HepG2 (cell line): ENCODE measurements at regions not wholly inside any gene's neighbourhood (a gene's known extent, or its start where the extent isn't known, plus 50 kb on each side); places are given as distances from the start of the nearest gene placed in this dataset.

Experiments
- EEA1 ChIP-seq: sonication (generic); formaldehyde crosslinking; IDR thresholded peaks from 2 replicates; pipeline ENCODE4 v1.5.1; 2020; ENCODE audit warnings: mild to moderate bottlenecking, missing genetic modification reagents, borderline replicate concordance
- ELF1 ChIP-seq: sonication (generic); formaldehyde crosslinking; IDR thresholded peaks from 2 replicates; pipeline ENCODE4 v1.4.0; 2020; ENCODE audit warnings: missing genetic modification reagents
- ETS1 ChIP-seq: sonication (generic); formaldehyde crosslinking; IDR thresholded peaks from 2 replicates; pipeline ENCODE4 v1.4.0; 2020; ENCODE audit warnings: missing genetic modification reagents
- FOXC1 ChIP-seq: sonication (generic); formaldehyde crosslinking; IDR thresholded peaks from 2 replicates; pipeline ENCODE4 v1.8.0; 2022; ENCODE audit warnings: mild to moderate bottlenecking, missing genetic modification reagents, borderline replicate concordance
- NFKB2 ChIP-seq: sonication (generic); formaldehyde crosslinking; IDR thresholded peaks from 2 replicates; pipeline ENCODE4 v1.4.0; 2020; ENCODE audit warnings: missing genetic modification reagents, borderline replicate concordance
- PRDM4 ChIP-seq: sonication (generic); formaldehyde crosslinking; IDR thresholded peaks from 2 replicates; pipeline ENCODE4 v1.9.0; 2021; ENCODE audit warnings: missing genetic modification reagents, borderline replicate concordance
- UBTF ChIP-seq: sonication (generic); formaldehyde crosslinking; IDR thresholded peaks from 2 replicates; pipeline ENCODE4 v1.4.0; 2020; ENCODE audit warnings: mild to moderate bottlenecking, missing genetic modification reagents
- ZNF30 ChIP-seq: sonication (generic); formaldehyde crosslinking; IDR thresholded peaks from 2 replicates; pipeline ENCODE4 v1.5.0; 2020; ENCODE audit warnings: mild to moderate bottlenecking, missing genetic modification reagents

GRCh38 chr3:69568951-69569350 lies 170.3 kb upstream of the MITF start (continued):
- no peak for TF ChIP-seq UBTF (CRISPR knock-in tag)
- no peak for TF ChIP-seq ZNF30 (CRISPR knock-in tag)
- no peak for TF ChIP-seq ELF1
- no peak for TF ChIP-seq ETS1 (CRISPR knock-in tag)
- no peak for TF ChIP-seq NFKB2 (CRISPR knock-in tag)
- TF ChIP-seq PRDM4, result no peak
- no peak for TF ChIP-seq FOXC1 (CRISPR knock-in tag)
- TF ChIP-seq EEA1 (CRISPR knock-in tag), result no peak
